Activated CD4-positive, alpha-beta T cell treated with anti-CD3 and anti-CD28 coated beads for 24 hours (primary cell): ENCODE measurements at regions not wholly inside any gene's neighbourhood (a gene's known extent, or its start where the extent isn't known, plus 50 kb on each side); places are given as distances from the start of the nearest gene placed in this dataset.
"Not testable (repeated sequence)": the region's sequence is repeated elsewhere in the genome, so short reads cannot be mapped to it uniquely, and the experiment has no call there.

Source experiments
- DNase-seq, 2 donors: peaks; one replicate each; pipeline ENCODE4 v3.0.0-alpha.2; 2020; ENCODE audit warnings: low read depth in 2 of 2

DNA sequence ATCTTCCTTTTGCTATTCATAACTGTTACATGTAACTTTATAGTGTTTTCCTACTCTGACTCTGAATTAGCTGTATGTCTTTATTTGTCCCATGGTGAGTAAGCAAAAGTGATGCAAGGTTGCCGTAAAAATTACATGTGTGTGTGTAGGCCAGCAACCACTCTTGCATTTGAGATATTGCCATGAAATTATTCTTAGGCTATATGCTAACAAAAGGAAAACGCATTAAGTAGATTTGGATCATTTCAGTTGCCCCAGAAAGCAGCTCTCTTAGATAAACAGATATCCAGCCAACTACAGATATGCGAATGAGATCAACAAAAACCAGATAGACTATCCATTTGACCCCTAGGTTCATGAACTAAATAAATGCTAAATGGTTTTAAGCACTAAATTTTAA, 73.6 kb downstream of the CYLC2 start:
- DNase-seq = no peak

DNA sequence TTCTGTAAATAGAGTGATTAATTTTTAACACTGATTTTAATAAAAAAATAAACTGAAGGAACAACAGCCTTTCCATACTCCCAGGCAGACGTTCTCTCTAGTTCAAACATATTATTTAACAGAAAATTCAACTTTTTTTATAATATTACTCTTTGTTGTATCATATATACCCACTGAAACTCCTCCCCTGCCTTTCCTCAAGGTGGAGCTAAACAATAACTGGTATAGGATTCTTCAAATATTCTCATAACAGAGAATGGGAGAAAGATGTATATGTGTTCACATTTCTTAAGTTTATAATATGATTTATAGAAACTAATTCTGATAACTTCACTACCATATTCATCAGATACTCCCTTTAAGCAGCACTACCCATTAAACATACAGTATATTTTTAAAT, 83.4 kb downstream of the CYLC2 start:
- DNase-seq = no peak

DNA sequence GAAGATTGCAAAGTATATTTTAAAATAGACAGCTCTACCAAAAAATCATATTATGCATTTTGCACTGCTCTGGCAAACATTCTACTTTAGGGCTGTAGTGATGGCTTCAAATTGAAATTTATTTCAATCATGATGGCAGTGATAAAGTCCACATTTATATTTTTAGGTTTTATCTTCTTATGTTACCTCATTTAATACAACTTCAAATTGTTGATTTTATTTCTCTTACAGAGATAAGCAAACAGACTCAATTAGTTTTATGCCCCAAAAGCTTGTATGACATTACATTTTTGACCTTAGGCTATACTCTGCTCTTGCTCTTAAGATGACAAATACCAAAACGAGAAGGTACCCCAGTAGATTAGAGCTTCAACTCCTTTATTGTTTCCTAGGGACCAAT, 87.4 kb downstream of the CYLC2 start:
- no peak for DNase-seq

DNA sequence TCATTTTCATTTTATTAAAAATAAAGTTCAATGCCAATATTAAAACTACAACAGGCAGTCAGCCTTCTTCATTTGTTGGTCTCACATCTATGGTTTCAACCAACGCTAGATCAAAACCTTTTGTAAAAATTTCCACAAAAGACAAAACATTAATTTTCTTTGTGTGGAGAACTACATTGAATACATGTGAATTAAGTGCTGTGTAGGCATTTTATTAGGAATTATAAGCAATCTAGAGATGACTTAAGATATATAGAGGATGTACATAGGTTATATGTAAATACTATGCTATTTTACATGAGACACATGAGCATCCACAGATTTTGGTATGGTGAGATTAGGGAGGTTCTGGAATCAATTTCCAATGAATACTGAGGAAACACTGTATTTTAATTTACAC, 94.2 kb downstream of the CYLC2 start:
- DNase-seq = no peak

- DNase-seq = no peak
Measured at GRCh38 chr9:103104101-103104500, 109.0 kb downstream of the CYLC2 start.

DNA sequence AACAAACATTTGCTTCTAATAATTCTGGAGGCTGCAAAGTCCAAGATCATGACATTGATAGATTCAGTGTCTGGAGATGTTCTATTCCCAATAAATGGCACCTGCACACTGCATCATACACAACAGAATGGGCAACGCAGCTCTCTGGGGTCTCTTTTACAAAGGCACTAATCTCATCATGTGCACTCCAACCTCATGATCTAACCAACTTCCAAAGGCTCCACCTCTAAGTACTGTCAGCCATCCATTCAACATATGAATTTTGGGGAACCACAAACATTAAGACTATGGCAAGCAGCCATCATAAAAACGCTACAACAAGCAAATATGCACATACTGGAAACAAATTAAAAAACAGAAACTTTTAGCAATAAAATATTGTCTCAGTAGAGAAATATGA, 121.1 kb downstream of the CYLC2 start:
- no peak for DNase-seq

DNA sequence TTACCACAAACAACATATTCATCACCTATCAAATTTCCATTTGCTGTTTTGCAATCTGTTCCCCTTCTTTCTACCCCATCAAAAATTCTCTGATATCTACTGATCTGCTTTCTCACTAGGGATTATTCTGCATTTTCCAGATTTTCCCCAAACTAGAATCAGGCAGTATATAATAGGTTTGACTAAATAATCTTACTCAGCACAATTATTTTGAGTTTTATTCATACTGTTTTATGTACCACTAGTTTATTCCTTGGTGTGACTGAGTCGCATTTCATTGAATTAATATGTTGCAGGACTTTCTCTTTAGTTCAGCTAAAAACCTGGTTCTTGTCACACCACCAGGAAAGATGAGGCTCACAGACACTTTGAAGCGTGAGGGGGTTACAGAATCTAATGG, 131.4 kb downstream of the CYLC2 start:
- no peak for DNase-seq

DNA sequence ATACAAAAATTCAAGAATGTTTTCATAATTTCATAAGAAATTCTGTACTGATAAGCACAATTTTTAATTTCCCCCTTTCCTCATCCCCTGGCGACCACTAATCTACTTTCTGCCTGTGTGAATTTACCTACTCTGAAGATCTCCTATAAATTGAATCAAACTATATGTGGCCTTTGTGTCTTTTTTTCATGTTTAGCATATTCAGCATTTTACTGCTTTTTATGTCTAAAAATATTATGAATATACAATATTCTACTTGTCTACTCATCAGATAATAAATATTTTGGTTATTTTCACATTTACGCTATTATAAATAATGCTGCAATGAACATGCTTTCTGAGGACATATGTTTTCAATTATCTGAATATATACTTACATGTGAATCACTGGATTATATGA, 144.8 kb downstream of the CYLC2 start:
- no peak for DNase-seq

DNA sequence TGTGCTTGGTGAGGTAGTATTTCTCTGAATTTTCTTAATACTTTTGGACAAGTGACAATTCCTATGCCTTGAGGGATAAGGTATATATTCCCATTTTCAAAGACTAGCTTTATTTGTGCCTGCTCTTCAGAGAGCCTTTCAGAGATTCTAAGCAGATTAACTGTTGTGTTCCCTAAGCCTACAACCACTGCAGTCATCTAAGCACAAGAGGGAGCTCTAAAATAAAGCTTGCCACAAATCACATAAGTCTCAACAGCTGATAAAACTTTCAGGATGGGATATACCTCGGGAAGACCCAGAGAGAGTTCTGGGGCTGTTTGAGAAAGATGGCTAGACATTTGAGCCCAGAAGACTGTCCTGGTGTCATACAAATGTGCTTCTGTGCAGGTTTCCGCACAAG, 157.3 kb downstream of the CYLC2 start:
- DNase-seq = no peak

DNA sequence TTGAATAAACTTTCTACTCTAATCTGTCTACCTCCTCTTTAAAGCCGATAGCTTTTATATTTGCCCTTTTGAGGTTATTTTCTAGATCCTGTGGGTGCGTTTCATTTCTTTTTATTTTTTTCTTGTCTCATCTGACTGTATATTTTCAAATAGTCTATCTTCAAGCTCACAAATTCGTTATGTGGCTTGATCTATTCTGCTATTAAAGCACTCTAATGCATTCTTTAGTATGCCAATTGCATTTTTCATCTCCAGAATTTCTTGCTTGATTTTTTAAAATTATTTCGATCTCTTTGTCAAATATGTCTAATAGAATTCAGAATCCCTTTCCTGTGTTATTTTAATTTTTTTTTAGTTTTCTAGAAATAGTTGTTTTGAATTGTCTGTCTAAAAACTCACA, 172.4 kb downstream of the CYLC2 start:
- no peak for DNase-seq

GRCh38 chr9:103168254-103168653, 173.1 kb downstream of the CYLC2 start:
- no peak for DNase-seq

DNA sequence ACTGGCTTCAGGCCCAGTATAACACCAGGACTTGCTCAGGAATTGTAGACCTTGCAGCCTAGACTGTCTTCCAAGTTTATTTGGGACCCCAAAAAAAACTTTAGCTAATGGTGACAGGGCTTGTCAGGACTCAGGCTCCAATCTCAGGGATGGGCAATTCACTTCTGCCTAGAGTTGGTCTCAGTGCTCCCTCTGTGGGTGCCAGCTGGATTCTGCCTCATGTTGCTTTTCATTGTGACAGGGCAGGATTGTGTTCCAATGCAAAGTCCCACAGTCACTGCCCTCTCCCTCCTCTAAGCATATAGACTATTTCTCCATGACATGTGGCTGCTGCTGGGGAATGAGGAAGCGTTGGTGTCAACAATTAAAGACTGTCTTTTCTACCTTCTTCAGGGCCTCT, 174.7 kb downstream of the CYLC2 start:
- DNase-seq = no peak

DNA sequence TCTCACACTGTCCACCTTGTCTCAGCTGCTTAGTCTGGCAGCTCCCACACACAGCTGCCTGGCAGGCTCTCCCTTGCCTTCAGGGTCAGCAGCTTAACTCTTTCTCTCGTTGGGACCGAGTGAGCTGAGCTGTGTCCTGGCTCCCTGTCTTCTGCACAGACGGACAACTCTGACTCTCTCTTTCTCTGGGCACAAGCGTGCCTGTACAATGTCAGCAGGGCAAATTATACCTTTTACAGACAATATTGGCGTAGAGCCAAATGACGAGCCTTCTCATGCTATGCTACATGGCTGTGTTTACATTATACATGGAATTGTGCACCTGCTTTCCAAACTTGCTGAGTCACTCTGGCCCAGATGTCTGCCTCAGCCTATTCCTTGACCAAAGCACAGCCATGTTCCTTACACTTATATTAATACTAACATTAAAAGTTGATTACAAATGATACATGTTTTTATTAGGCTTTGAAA, 188.6 kb downstream of the CYLC2 start:
- no peak for DNase-seq

GRCh38 chr9:103186959-103187358, 191.8 kb downstream of the CYLC2 start:
- DNase-seq = no peak

DNA sequence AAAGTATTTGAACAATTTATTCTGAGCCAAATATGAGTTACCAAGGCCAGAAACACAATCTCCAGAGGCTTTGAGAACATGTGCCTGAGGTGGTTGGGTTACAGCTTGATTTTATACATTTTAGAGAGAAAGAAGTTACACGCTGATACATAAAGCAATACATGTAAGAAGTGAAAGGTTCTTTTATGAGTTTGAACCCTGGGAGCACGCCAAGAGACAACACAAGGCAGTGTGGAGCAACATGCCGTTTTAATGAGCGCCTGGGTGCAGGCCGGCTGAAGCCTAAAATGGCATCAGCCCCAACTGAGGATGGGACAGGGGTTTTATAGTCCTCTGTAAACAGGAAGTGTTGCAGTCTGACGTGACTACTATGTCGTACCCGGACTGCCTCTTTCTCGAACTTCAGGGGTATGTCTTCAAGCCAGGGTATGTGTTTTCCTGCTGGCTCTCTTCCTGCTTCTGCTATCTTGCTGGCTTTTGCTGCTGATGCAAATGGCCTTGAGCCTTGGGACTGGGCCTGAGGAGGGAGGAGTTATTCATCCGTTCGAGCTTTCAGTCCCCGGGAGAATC, 193.7 kb downstream of the CYLC2 start:
- DNase-seq = no peak

DNA sequence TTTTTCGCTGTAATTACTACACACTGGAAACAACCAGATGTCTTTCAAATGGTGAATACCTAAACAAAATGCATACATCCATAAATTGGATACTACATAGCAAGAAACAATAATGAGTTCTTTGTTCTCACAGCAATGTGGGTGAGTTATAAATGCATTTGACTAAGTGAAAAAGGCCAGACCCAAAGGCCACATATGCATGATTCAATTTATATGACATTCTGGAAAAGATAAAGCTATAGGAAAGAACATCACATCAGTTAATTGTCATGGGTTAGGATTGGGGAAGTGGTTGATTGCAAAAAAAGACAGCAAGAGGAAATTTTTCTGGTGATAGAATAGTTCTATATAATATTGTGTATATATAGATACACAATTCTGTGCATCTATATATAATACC, 198.9 kb downstream of the CYLC2 start:
- DNase-seq = no peak

DNA sequence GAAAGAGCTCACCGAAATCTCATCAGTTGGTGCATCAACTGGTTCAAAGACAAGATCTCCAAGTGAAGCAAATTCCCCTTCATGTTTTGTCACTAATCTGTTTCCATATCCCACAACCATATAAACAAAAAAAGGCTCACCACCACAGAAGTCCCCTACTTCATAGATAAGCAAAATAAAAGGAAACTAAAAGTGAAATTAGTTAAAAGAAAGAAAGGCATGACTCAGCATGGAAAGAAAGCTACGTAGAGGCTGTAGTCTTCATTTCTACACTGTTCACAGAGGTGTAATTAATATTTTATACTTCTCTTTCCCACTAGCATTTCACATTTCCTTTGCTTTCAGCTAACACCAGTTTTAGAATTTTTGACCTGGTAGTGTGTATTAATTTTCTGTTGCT, 208.0 kb downstream of the CYLC2 start:
- DNase-seq = no peak

DNA sequence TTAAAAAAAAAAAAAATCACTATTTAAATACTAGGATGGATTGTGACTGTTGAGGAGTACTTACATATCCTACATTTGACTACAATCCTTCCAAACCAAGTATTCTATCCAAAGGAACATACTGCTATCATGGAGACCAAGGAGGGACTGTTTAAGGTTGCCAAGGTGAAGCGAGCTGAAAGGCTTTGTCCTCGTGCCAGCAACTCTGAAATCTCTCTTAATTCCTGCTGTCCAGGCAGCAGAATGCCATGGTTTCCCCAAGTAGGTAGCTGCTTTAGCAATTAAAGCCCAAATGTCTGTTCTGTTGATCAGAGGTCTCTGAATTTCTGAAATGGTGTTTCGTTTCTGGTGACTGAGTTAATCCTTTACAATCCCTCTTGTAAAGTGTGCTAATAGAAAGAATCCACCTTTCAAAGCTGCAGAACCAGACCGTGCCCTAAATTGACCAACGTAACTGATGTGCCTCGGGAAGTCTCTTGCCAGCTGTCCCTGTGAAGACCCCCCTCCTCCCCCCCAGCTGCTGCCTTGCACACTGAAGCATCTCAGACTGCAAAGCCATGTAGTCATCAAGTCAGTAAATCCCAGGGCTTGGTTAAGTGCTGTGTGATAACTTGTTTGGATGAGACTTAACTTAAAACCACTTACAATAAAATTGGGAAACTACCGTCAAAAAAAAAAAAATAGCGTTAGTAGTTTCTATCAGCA, 210.9 kb downstream of the CYLC2 start:
- DNase-seq = not testable (repeated sequence)

DNA sequence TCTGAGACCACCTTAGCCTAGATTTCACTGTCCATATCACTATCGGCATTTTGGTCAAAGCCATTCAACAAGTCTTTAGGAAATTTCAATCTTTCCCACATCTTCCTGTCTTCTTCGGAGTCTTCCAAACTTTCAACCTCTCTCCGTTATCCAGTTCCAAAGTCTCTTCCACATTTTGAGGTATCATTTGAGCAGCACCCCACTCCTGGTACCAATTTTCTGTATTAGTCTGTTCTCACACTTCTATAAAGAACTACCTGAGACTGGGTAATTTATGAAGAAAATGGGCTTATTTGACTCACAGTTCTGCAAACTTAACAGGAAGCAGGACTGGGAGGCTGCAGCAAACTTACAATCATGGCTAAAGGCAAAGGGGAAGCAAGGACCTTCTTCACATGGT, 215.5 kb downstream of the CYLC2 start:
- no peak for DNase-seq

DNA sequence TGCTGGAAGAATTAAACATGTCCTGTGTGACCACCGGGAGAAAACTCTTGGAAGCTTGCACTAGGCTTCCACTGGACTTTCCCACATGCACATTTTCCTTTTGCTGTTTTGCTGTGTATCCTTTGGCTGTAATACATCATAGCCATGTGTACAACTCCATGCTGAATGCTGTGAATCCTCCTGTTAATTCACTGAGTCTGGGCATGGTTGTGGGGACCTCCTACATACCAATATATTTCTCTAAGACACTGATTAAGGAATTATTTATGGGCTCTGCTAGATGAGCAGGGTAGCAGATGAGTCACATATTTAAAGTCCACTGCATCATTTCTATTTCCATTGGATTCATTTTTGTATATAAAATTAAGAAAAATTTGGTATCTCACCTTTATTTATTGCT, 220.1 kb downstream of the CYLC2 start:
- DNase-seq = no peak

DNA sequence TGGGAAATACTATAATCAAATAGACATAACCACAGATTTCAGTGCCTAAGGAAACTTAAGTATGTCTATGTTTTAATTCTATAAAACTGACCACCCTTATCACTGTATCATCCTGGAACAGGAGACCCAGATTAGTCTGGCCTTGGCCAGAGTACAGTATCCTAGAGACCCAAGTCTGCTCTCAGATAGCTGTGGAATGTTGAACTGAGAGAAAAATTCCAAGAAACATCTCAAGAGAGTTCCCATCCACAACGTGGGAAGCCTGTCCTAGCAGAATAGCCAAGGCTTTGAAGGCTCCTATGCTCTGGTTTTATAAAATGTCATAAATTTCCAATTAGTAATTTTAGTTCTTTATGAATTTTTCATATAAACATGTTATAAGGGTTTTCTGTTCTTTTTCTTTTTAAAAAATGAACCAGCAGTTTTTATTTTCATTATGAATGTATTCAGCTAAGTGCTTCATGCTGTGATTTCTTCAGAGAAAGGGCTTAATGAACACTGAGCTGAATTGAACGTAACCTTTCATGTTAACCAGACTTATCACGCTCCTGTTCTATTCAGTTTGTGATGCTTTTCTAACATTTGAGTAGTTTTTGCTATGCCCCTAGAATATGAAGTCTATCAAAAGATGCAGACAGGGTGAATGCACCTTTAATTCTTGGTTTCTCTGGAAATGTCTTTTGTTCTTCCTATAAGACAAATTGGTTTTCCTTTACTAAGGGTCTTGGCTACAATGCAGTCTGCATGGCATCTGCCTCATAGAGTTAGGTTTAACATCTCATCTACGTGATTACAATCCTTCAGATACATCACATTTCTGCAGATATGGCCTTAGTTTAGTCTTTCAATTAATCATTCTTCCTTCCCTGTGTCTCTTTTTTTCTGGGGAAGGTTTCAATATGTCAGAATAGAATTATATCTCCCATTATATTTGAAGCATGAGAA, 230.8 kb downstream of the CYLC2 start:
- DNase-seq = no peak

- no peak for DNase-seq
Measured at GRCh38 chr9:103226647-103227013, 231.5 kb downstream of the CYLC2 start.

DNA sequence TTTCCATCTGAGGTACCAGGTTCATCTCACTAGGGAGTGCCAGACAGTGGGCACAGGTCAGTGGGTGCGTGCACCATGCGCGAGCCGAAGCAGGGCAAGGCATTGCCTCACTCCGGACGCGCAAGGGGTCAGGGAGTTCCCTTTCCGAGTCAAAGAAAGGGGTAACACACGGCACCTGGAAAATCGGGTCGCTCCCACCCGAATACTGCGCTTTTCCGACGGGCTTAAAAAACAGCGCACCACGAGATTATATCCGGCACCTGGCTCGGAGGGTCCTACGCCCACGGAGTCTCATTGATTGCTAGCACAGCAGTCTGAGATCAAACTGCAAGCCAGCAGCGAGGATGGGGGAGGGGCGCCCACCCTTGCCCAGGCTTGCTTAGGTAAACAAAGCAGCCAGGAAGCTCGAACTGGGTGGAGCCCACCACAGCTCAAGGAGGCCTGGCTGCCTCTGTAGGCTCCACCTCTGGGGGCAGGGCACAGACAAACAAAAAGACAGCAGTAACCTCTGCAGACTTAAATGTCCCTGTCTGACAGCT, 242.5 kb downstream of the CYLC2 start:
- DNase-seq = not testable (repeated sequence)
